ENCODE measurements at regions not wholly inside any gene's neighbourhood (a gene's known extent, or its start where the extent isn't known, plus 50 kb on each side); places are given as distances from the start of the nearest gene placed in this dataset.

- H3K4me3 ChIP-seq (ENCODE audit: low read depth in 2 of 2, low read length in 2 of 2) = no peak overlapping the region
- CTCF ChIA-PET = no interaction called here
- no peak for ATAC-seq
- DNase-seq (ENCODE audit: low read depth, low spot score) = no peak
- in situ Hi-C loops (cut with HindIII; ENCODE audit: low pct_unique_long_range_greater_than_20kb, low sequenced_read_pairs) = no loop called here
- H3K36me3 ChIP-seq (ENCODE audit: control insufficient read depth, insufficient read depth, low read length) = no peaks in the 10 kb centered on the region
- no TSS peak for BruUV-seq (replicated peaks)
- POLR2A ChIA-PET = no interaction called here
- no peak overlapping the region for H3K27ac ChIP-seq (ENCODE audit: low read length)
- no peaks in the 10 kb centered on the region for H3K9me3 ChIP-seq (ENCODE audit: control insufficient read depth, insufficient read depth, low read depth, low read length)
- H3K27me3 ChIP-seq (ENCODE audit: control insufficient read depth, insufficient read depth, low read length) = no peaks in the 10 kb centered on the region
- intact Hi-C loops (cut with micrococcal nuclease; ENCODE audit: unreplicated experiment) = no loop called here
- H3K4me1 ChIP-seq (ENCODE audit: control insufficient read depth, insufficient read depth, low read length) = no peaks in the 10 kb centered on the region
- TF ChIP-seq REST (IDR thresholded peaks at IDR 0.05; ENCODE audit: insufficient read depth in 1 of 2, low read depth in 2 of 2, low read length in 1 of 2) (no peak), POLR2AphosphoS5 (IDR thresholded peaks at IDR 0.05; ENCODE audit: low read depth, low read length) (no peak), SIN3A (IDR thresholded peaks at IDR 0.05; ENCODE audit: borderline replicate concordance, insufficient read depth, low read depth, low read length) (no peak), TCF7L2 (IDR thresholded peaks at IDR 0.05; ENCODE audit: low read depth, low read length) (no peak)
- TF ChIP-seq, protein P1, sequence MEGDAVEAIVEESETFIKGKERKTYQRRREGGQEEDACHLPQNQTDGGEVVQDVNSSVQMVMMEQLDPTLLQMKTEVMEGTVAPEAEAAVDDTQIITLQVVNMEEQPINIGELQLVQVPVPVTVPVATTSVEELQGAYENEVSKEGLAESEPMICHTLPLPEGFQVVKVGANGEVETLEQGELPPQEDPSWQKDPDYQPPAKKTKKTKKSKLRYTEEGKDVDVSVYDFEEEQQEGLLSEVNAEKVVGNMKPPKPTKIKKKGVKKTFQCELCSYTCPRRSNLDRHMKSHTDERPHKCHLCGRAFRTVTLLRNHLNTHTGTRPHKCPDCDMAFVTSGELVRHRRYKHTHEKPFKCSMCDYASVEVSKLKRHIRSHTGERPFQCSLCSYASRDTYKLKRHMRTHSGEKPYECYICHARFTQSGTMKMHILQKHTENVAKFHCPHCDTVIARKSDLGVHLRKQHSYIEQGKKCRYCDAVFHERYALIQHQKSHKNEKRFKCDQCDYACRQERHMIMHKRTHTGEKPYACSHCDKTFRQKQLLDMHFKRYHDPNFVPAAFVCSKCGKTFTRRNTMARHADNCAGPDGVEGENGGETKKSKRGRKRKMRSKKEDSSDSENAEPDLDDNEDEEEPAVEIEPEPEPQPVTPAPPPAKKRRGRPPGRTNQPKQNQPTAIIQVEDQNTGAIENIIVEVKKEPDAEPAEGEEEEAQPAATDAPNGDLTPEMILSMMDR (IDR thresholded peaks at IDR 0.05) = no peak
Observed at GRCh38 chr1:105736349-105736748, 1320.1 kb upstream of the PRMT6 start.

DNA sequence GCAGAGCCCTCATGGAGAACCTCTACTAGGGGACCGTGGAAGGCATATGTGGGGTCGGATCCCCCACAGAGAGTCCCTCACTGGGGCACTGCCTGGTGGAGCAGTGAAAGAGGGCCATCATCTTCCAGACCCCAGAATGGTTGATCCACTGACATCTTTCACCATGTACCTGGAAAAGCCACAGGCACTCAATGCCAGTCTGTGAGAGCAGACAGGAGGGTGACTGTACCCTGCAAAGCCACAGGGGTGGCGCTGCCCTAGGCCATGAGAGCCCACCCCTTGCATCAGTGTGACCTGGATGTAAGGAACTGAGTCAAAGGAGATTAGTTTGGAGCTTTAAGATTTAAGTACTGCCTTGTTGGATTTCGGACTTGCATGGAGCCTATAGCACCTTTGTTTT is 1276.7 kb upstream of the PRMT6 start:
- intact Hi-C loops (cut with micrococcal nuclease; ENCODE audit: unreplicated experiment) = no loop called here
- Histone ChIP-seq H3K36me3 (ENCODE audit: control insufficient read depth, insufficient read depth, low read length) (no peaks in the 10 kb centered on the region), H3K27me3 (ENCODE audit: control insufficient read depth, insufficient read depth, low read length) (no peaks in the 10 kb centered on the region), H3K4me3 (ENCODE audit: low read depth in 2 of 2, low read length in 2 of 2) (no peak overlapping the region), H3K9me3 (ENCODE audit: control insufficient read depth, insufficient read depth, low read depth, low read length) (no peaks in the 10 kb centered on the region), H3K27ac (ENCODE audit: low read length) (no peak overlapping the region), H3K4me1 (ENCODE audit: control insufficient read depth, insufficient read depth, low read length) (no peaks in the 10 kb centered on the region)
- no peak for DNase-seq (ENCODE audit: low read depth, low spot score)
- no TSS peak for BruUV-seq (replicated peaks)
- in situ Hi-C loops (cut with HindIII; ENCODE audit: low pct_unique_long_range_greater_than_20kb, low sequenced_read_pairs) = no loop called here
- ATAC-seq = no peak
- ChIA-PET POLR2A (no interaction called here), CTCF (no interaction called here)
- TF ChIP-seq SIN3A (IDR thresholded peaks at IDR 0.05; ENCODE audit: borderline replicate concordance, insufficient read depth, low read depth, low read length) (no peak), POLR2AphosphoS5 (IDR thresholded peaks at IDR 0.05; ENCODE audit: low read depth, low read length) (no peak), TCF7L2 (IDR thresholded peaks at IDR 0.05; ENCODE audit: low read depth, low read length) (no peak), REST (IDR thresholded peaks at IDR 0.05; ENCODE audit: insufficient read depth in 1 of 2, low read depth in 2 of 2, low read length in 1 of 2) (no peak)
- TF ChIP-seq, protein P1 (IDR thresholded peaks at IDR 0.05) = no peak

All from Panc1 (cell line).